ENCODE measurements at regions not wholly inside any gene's neighbourhood (a gene's known extent, or its start where the extent isn't known, plus 50 kb on each side); places are given as distances from the start of the nearest gene placed in this dataset.

DNA sequence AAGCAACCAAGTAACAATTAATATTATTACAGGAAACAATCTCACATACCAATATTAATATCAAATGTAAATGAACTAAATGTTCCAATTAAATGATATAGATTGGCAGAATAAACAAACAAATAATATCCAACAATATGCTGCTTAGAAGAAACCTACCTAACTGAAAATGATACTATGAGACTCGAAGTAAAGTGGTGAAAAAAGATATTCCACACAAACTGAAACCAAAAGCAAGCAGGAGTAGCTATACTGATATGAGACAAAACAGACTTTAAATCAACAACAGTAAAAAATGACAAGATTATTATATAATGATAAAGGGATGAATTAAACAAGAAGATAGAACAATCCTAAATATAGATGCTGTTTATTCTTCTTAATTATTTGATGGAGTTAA is 140.1 kb downstream of the SPANXN4 start:
- DNase-seq: no peak

DNA sequence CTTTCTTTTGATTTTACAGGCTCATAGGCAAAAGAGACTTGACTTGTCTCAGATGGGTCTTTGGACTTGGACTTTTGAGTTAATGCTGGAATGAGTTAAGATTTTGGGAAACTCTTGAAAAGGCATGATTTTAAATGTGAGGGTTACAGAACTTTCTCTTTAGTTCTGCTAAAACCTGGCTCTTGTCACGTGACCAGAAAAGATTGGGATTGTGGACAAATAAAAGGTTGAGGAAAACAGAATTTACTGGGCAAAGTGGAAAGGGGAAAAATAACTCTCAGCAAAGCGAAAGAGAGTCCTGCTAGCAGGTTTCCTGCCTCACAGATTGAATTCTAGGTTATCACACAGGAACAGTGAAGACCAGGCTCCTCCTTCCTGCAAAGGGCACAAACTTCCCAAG is 114.0 kb downstream of the SPANXN4 start:
- DNase-seq: no peak

DNA sequence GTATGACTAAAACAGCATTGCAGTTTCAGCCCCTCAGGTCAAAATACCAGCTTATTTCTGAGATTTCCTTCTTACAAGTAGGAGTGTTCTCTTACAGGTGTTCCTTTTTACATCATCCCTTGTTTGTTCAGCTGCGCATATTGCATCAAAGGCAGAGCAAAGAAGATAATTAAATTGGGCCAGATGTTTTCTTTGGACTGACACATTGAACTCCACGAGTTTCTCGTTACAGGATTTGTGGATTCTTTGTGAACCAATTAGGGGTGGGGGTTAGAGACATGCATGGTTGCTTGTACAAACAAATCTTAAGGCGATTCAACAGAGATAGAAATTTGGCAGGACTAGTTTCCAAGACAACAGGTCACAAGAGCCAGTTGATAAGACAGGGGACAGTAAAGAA is 95.7 kb downstream of the SPANXN4 start:
- DNase-seq: peak; percentile 78 to 95

DNA sequence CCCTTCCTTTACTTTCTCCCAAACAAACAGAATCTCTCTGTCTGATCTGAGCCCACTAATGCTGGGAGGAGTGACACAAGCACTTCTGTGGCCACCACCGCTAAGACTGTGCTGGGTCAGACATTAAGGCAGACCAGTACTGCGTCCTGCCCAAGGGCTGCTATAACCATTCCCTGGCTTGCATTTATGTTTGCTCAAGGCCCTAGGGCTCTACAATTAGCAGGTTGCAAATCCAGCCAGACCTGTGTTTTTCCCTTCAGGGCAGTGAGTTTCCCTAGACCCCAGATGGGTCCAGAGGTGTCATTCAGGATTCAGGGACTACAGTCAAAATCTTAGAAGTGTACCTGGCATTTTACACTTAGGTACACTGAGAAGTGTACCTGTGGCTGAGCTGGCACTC is 89.7 kb downstream of the SPANXN4 start:
- DNase-seq: no peak

DNA sequence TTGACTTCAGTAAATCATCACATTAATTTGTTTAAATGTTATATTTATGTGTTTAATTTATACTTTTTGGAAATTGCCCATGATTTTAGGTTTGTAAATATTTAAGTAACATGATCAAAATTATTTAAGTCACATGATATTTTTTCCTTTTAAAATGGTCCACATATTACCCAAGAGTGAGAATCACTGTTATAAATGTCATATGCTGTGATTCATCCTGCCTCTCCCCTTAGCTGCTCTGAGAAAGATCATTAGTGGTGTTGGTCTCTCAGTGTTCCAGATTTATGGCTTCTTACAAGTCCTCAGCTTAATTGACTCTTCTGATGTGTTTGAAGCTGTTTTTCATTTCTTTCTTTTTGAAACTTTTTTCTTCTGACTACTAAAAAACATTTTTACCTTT is 70.1 kb downstream of the SPANXN4 start:
- no peak for DNase-seq

DNA sequence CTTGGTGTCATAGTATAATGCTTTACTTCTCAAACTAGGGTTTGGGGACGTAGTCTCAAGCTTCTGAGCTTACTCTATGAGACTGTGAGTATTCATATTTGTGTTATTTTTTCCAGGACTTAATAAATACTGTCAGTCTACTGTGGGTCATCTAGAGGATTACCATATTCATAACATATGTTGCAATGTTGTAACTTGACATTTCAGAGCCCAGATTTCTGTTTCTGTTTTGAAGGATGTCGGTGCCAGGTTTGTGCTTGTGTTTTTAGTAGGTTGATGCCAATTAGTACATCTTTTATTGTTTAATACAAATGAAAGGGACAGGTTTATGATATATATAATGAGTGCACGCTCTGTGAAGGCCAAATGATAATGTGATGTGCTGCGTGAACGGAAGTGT is 69.6 kb downstream of the SPANXN4 start:
- peak in 1 of 2 experiments; percentile 7 for DNase-seq

DNA sequence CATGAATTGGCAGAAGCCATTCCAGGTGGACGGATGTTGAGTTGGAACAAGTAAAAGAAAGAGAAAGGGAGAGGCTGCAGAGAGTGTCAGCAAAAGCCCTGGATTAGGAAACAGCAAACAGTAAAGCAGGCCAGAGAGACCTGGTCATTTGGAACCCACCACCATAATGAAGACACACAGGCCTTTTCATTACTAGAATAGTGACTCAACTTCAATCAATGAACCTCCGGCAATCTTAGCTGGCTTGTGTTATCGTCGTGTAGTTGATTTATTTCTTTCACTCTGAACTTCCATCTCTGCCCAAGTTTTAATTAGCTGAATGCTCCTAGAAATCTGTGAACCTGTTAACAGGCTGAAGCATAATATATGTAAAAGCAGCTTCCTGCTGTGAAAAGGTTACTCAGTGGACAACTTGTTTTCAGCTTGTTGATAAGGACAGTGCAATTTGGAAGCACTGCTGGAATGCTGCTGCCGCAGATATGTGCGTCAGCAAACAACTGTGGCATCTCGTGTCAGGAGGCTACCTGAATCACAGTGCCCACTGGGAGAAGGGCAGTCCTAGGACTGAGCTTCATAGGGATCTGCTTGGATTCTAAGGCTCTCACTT is 68.8 kb downstream of the SPANXN4 start:
- DNase-seq: no peak

Data from NCI-H2081 (cell line).